Sigmoid colon (tissue), 6 donors: ENCODE measurements at regions not wholly inside any gene's neighbourhood (a gene's known extent, or its start where the extent isn't known, plus 50 kb on each side); places are given as distances from the start of the nearest gene placed in this dataset.

ENCODE experiments used
- DNase-seq: peaks from one replicate; pipeline ENCODE4 v3.0.0-alpha.2; 2019
- H3K27ac ChIP-seq, 4 donors: fragments of 200-600 bp; sonication (generic); one replicate each; pipeline ENCODE4 v1.5.1; 2016 to 2019; ENCODE audit warnings: mild to moderate bottlenecking in 1 of 4
- H3K27me3 ChIP-seq, 3 donors: fragments of 200-600 bp; sonication (generic); one replicate each; pipeline ENCODE4 v1.5.1; 2019; ENCODE audit warnings: mild to moderate bottlenecking in 1 of 3
- H3K36me3 ChIP-seq, 4 donors: fragments of 200-600 bp; sonication (generic); one replicate each; pipeline ENCODE4 v1.5.1; 2016 to 2019
- H3K4me1 ChIP-seq, 4 donors: fragments of 200-600 bp; sonication (generic); one replicate each; pipeline ENCODE4 v1.5.1; 2017 to 2019
- H3K4me3 ChIP-seq, 4 donors: fragments of 200-600 bp; sonication (generic); one replicate each; pipeline ENCODE4 v1.5.1; 2017 to 2019; ENCODE audit warnings: mild to moderate bottlenecking in 2 of 4, moderate library complexity in 1 of 4
- H3K9me3 ChIP-seq, 4 donors: fragments of 200-600 bp in 3 of 4; sonication (generic) in 3 of 4; one replicate each; pipeline versions ENCODE4 v1.5.1 to v1.6.1; 2013 to 2019
- CTCF ChIP-seq, 4 experiments: fragments of 450-650 bp in 3 of 4; fragments of 200-600 bp in 1 of 4; IDR thresholded peaks; one replicate each; pipeline ENCODE4 v1.5.1; 2016 to 2019; ENCODE audit warnings: antibody characterized with exemption in 4 of 4, mild to moderate bottlenecking in 3 of 4, moderate library complexity in 2 of 4
- EP300 ChIP-seq, 4 donors: sonication (generic); formaldehyde crosslinking; IDR thresholded peaks; one replicate each; pipeline ENCODE4 v1.6.1; 2017; ENCODE audit warnings: antibody characterized with exemption in 4 of 4
- POLR2A ChIP-seq, 2 donors: fragments of 450-650 bp; IDR thresholded peaks; one replicate each; pipeline ENCODE4 v1.6.1; 2016; ENCODE audit warnings: antibody characterized with exemption in 2 of 2, mild to moderate bottlenecking in 2 of 2, moderate library complexity in 2 of 2
- POLR2AphosphoS5 ChIP-seq, 4 donors: sonication (generic); formaldehyde crosslinking; IDR thresholded peaks; one replicate each; pipeline ENCODE4 v1.6.1; 2017; ENCODE audit warnings: antibody characterized with exemption in 4 of 4
- WGBS, 2 donors: extraction: QIAGEN DNeasy Blood & Tissue Kit; methylation state at CpG; one replicate each; pipeline ENCODE4 v1.1.7; 2013; 5-methylcytosine and 5-hydroxymethylcytosine counted together
- intact Hi-C: fragments of 100-400 bp; cut with DNase I; formaldehyde crosslinking; loops from one replicate; pipeline ENCODE4 v1.15.1; 2023
- donor health status: healthy with polysubstance abuse.
- donor health status: healthy.

- Histone ChIP-seq H3K27ac (peak overlapping the region; percentile 82 to 89 (median 86)), H3K4me3 (no peak overlapping the region), H3K27me3 (no peaks in the 10 kb centered on the region), H3K4me1 (peaks cover 0 to 37% (median 32%) of the 10 kb centered on the region in 4 donors), H3K36me3 (no peaks in the 10 kb centered on the region), H3K9me3 (peaks cover 0 to 5% (median 1%) of the 10 kb centered on the region in 4 donors)
- 80 to 81% methylated on average over 1 of the region's 1 CpG for WGBS, 2 donors
- DNase-seq = no peak
- TF ChIP-seq EP300 (IDR thresholded peaks at IDR 0.05) (no peak), POLR2A (IDR thresholded peaks at IDR 0.05) (no peak), CTCF (IDR thresholded peaks at IDR 0.05) (no peak), POLR2AphosphoS5 (IDR thresholded peaks at IDR 0.05) (no peak)
- intact Hi-C loops = loop anchor here (1.0 to 5.0 kb wide), 4 partner anchors 18 to 462 kb away; no protein-coding TSS in a partner anchor
These were observed 288.1 kb upstream of the SORL1-AS1 start for GRCh38 chr11:121740902-121741301.

- Histone ChIP-seq H3K36me3 (no peaks in the 10 kb centered on the region), H3K9me3 (no peaks in the 10 kb centered on the region), H3K4me1 (no peaks in the 10 kb centered on the region), H3K27me3 (no peaks in the 10 kb centered on the region), H3K4me3 (no peak overlapping the region), H3K27ac (no peak overlapping the region)
- intact Hi-C loops = no loop called here
- TF ChIP-seq CTCF (IDR thresholded peaks at IDR 0.05) (no peak), EP300 (IDR thresholded peaks at IDR 0.05) (no peak), POLR2AphosphoS5 (IDR thresholded peaks at IDR 0.05) (no peak), POLR2A (IDR thresholded peaks at IDR 0.05) (no peak)
- 90 to 93% methylated on average over 1 of the region's 1 CpG for WGBS, 2 donors
- no peak for DNase-seq
These were observed 281.1 kb upstream of the SORL1-AS1 start for GRCh38 chr11:121733858-121734257.

- H3K4me1 ChIP-seq = peaks cover 0 to 11% (median 9%) of the 10 kb centered on the region in 4 donors
- H3K9me3 ChIP-seq = no peaks in the 10 kb centered on the region
- H3K27ac ChIP-seq = peak overlapping the region in 3 of 4 donors; percentile 13 to 50 (median 21)
- H3K4me3 ChIP-seq = no peak overlapping the region
- no peak for DNase-seq
- no peak for TF ChIP-seq POLR2AphosphoS5 (IDR thresholded peaks at IDR 0.05)
- WGBS, 2 donors = 49 to 52% methylated on average over 1 of the region's 1 CpG
- intact Hi-C loops = no loop called here
- H3K36me3 ChIP-seq = no peaks in the 10 kb centered on the region
- no peaks in the 10 kb centered on the region for H3K27me3 ChIP-seq
These were observed 275.2 kb upstream of the SORL1-AS1 start for GRCh38 chr11:121727942-121728341.

- Histone ChIP-seq H3K9me3 (no peaks in the 10 kb centered on the region), H3K27ac (peak overlapping the region; percentile 88 to 96 (median 89)), H3K4me3 (peak overlapping the region; percentile 35 to 56 (median 50)), H3K27me3 (no peaks in the 10 kb centered on the region), H3K36me3 (no peaks in the 10 kb centered on the region), H3K4me1 (peaks cover 0 to 23% (median 15%) of the 10 kb centered on the region in 4 donors)
- DNase-seq = peak; percentile 75
- TF ChIP-seq EP300 (IDR thresholded peaks at IDR 0.05) (no peak), CTCF (IDR thresholded peaks at IDR 0.05) (no peak), POLR2AphosphoS5 (IDR thresholded peaks at IDR 0.05) (no peak), POLR2A (IDR thresholded peaks at IDR 0.05) (no peak)
- WGBS, 2 donors = 25 to 42% methylated on average over 16 of the region's 16 CpGs
- intact Hi-C loops = loop anchor here (1.0 to 5.0 kb wide), 4 partner anchors 18 to 379 kb away; no protein-coding TSS in a partner anchor
These were observed 270.5 kb upstream of the SORL1-AS1 start for GRCh38 chr11:121723246-121723741.

- peak; percentile 97 for DNase-seq
- intact Hi-C loops = loop anchor here (1.0 to 5.0 kb wide), 4 partner anchors 19 to 380 kb away; no protein-coding TSS in a partner anchor
- WGBS, 2 donors = 4 to 8% methylated on average over 46 of the region's 46 CpGs
These were observed 269.9 kb upstream of the SORL1-AS1 start for GRCh38 chr11:121722431-121723245.

More at GRCh38 chr11:121722431-121723245, 269.9 kb upstream of the SORL1-AS1 start:
- Histone ChIP-seq H3K4me1 (peaks cover 0 to 23% (median 15%) of the 10 kb centered on the region in 4 donors), H3K27ac (peak overlapping the region; percentile 88 to 96 (median 89)), H3K27me3 (no peaks in the 10 kb centered on the region), H3K4me3 (peak overlapping the region; percentile 35 to 56 (median 50)), H3K36me3 (no peaks in the 10 kb centered on the region), H3K9me3 (no peaks in the 10 kb centered on the region)
- TF ChIP-seq POLR2AphosphoS5 (IDR thresholded peaks at IDR 0.05) (peak; percentile 86 to 98 (median 87)), EP300 (IDR thresholded peaks at IDR 0.05) (peak; percentile 19 to 97 (median 74)), CTCF (IDR thresholded peaks at IDR 0.05) (peak in 1 of 4 experiments; percentile 13), POLR2A (IDR thresholded peaks at IDR 0.05) (peak; percentile 59 to 85)
